Activated naive CD4-positive, alpha-beta T cell treated with anti-CD3 and anti-CD28 coated beads for 36 hours (primary cell): ENCODE measurements at regions not wholly inside any gene's neighbourhood (a gene's known extent, or its start where the extent isn't known, plus 50 kb on each side); places are given as distances from the start of the nearest gene placed in this dataset.

ENCODE experiments used
- CTCF ChIA-PET: fragments of 350-600 bp; sonication (Branson Sonifier 250); formaldehyde crosslinking; loops from one replicate; lab custom pipeline; 2021; ENCODE audit warnings: antibody characterized with exemption; lab: Charles Lee
- DNase-seq: peaks from one replicate; pipeline ENCODE4 v3.0.0-alpha.2; 2020
- H3K27ac Mint-ChIP-seq: one replicate; pipeline ENCODE4 v1.8.0; 2021; ENCODE audit warnings: mild to moderate bottlenecking, mixed read lengths
- H3K27me3 Mint-ChIP-seq: one replicate; pipeline ENCODE4 v1.8.0; 2021; ENCODE audit warnings: low read depth, mixed read lengths
- H3K36me3 Mint-ChIP-seq: one replicate; pipeline ENCODE4 v1.8.0; 2021; ENCODE audit warnings: low read depth, mixed read lengths
- H3K4me1 Mint-ChIP-seq: one replicate; pipeline ENCODE4 v1.8.0; 2021; ENCODE audit warnings: low read depth, mixed read lengths
- H3K4me3 Mint-ChIP-seq: one replicate; pipeline ENCODE4 v1.8.0; 2021; ENCODE audit warnings: mild to moderate bottlenecking, moderate library complexity, mixed read lengths
- H3K9me3 Mint-ChIP-seq: one replicate; pipeline ENCODE4 v1.8.0; 2021; ENCODE audit warnings: mixed read lengths
- intact Hi-C: fragments of 100-400 bp; cut with micrococcal nuclease; formaldehyde crosslinking; loops from one replicate; pipeline ENCODE4 v1.15.1; 2023

DNA sequence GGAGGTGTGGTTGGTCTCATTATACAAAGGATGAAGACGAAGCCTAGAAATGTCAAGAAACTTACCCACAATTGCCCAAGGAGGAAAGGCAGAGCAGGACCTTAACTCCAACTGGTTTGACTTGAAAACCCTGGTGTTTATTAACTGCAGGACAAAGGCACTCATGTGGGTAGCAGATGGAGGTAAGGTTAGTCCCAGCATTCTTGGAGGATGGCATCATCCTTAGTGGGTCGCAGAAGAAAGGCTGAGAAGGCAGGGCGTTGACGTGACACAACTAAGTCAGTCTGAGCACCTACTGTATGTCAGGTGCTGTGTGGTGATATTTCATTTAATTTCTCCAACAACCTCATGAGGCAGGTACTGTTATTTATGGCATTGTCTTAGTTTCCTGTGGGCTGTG, 101.3 kb downstream of the HAPSTR1 start:
- CTCF ChIA-PET: no interaction called here
- H3K27me3 Mint-ChIP-seq: peaks cover 3% of the 10 kb centered on the region

DNA sequence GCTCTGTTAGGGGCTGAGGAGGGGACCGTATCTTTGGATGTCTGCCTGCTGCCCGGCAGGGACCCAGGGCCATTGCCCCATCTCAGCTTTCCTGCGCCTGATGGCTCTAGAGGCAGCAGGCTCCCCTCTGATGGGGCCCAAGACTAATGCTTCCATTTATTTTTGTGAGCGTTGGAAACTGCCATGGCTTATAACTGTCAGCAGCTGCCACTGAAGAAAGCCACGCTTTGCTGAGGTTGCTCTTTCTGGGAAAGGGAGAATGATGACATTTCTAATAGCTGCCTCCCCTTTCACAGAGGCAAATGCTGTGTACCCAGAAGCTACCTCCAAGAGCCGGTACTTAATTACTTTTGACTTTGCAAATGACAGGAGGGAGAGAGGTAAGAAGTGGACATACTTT, 103.8 kb downstream of the HAPSTR1 start:
- intact Hi-C loops: no loop called here

More for the DNA sequence above, 101.3 kb downstream of the HAPSTR1 start:
- Mint-ChIP-seq H3K9me3 (no peaks in the 10 kb centered on the region), H3K27ac (no peak overlapping the region), H3K36me3 (no peaks in the 10 kb centered on the region), H3K4me3 (no peak overlapping the region), H3K4me1 (no peaks in the 10 kb centered on the region)
- intact Hi-C loops: no loop called here
- DNase-seq: no peak

DNA sequence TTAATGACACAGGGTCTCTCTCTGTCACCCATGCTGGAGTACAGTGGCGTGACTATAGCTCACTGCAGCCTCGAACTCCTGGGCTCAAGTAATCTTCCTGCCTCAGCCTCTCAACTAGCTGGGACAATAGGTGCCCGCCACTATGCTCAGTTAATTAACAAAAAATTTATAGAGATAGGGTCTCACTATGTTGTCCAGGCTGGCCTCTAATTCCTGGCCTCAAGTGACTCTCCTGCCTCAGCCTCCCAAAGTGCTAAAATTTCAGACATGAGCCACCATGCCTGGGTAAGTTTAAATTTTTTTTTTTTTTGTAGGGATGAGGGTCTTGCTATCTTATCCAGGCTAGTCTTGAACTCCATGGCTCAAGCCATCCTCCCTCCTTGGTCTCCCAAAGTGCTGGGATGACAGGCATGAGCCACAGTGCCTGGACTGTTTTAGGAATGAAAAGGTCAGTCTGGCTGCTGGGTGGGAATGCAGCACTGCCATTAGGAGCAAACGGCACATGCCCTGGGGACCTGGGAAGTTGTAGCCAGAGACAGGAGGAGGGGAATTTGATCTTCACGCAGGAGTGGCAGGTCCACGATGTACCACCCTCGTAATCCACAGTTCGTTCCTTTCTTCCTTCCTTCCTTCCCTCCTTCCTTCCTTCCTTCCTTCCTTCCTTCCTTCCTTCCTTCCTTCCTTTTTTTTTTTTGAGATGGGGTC, 106.7 kb downstream of the HAPSTR1 start:
- H3K9me3 Mint-ChIP-seq: no peaks in the 10 kb centered on the region
- peaks cover 17% of the 10 kb centered on the region for H3K27me3 Mint-ChIP-seq
- no peak for DNase-seq
- no peaks in the 10 kb centered on the region for H3K36me3 Mint-ChIP-seq
- H3K4me1 Mint-ChIP-seq: no peaks in the 10 kb centered on the region
- intact Hi-C loops: no loop called here
- CTCF ChIA-PET: interaction anchor here (0.7 kb wide), 1 partner anchor 59 kb away, joined by 3 read pairs; no protein-coding TSS in a partner anchor
- no peak overlapping the region for H3K4me3 Mint-ChIP-seq
- no peak overlapping the region for H3K27ac Mint-ChIP-seq

More for the DNA sequence above, 103.8 kb downstream of the HAPSTR1 start:
- Mint-ChIP-seq H3K4me3 (no peak overlapping the region), H3K36me3 (no peaks in the 10 kb centered on the region), H3K27ac (no peak overlapping the region), H3K4me1 (no peaks in the 10 kb centered on the region), H3K27me3 (peaks cover 9% of the 10 kb centered on the region), H3K9me3 (no peaks in the 10 kb centered on the region)
- no peak for DNase-seq
- CTCF ChIA-PET: no interaction called here

DNA sequence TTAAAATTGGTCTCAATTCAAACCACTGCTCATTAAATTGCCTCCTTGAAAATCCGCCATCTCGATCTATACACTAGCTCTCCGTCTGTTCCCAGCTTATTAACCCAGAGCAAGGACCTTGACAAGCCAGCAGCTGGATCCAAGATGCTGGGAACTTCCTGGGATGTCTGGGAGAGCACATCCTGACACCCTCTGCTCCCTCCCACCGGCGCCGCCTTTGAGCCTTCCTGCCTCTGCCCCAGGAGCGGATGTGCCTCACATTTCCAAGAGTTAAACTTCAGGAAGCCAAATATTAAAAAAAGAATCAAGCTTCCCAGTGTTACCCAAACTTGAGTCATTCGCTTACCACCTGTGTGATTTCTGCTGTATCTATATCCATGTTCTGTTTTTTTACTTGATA, 107.9 kb downstream of the HAPSTR1 start:
- H3K9me3 Mint-ChIP-seq: no peaks in the 10 kb centered on the region
- DNase-seq: no peak

DNA sequence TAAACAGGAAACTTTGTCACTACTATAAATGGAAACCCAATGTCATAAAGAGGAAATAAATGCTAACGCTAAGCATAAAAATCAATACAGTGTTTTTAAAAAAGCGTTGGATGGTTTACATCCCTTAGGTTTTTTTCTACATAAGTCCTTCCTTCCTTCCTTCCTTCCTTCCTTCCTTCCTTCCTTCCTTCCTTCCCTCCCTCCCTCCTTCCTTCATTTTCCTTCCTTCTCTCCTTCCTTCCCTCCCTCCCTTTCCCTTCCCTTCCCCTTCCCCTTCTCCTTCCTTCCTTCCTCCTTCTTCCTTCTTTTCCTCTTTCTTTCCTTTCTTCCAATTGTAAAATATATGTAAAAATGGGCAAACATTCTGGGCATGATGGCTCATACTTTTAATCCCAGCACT, 108.3 kb downstream of the HAPSTR1 start:
- no peak overlapping the region for H3K27ac Mint-ChIP-seq
- H3K36me3 Mint-ChIP-seq: no peaks in the 10 kb centered on the region
- DNase-seq: no peak
- H3K4me1 Mint-ChIP-seq: no peaks in the 10 kb centered on the region
- intact Hi-C loops: no loop called here
- CTCF ChIA-PET: no interaction called here
- H3K4me3 Mint-ChIP-seq: no peak overlapping the region
- H3K27me3 Mint-ChIP-seq: peaks cover 20% of the 10 kb centered on the region
- no peaks in the 10 kb centered on the region for H3K9me3 Mint-ChIP-seq

More for the DNA sequence above, 107.9 kb downstream of the HAPSTR1 start:
- no peak overlapping the region for H3K4me3 Mint-ChIP-seq
- no peaks in the 10 kb centered on the region for H3K4me1 Mint-ChIP-seq
- CTCF ChIA-PET: no interaction called here
- no peaks in the 10 kb centered on the region for H3K36me3 Mint-ChIP-seq
- no peak overlapping the region for H3K27ac Mint-ChIP-seq
- intact Hi-C loops: no loop called here
- peaks cover 20% of the 10 kb centered on the region for H3K27me3 Mint-ChIP-seq

DNA sequence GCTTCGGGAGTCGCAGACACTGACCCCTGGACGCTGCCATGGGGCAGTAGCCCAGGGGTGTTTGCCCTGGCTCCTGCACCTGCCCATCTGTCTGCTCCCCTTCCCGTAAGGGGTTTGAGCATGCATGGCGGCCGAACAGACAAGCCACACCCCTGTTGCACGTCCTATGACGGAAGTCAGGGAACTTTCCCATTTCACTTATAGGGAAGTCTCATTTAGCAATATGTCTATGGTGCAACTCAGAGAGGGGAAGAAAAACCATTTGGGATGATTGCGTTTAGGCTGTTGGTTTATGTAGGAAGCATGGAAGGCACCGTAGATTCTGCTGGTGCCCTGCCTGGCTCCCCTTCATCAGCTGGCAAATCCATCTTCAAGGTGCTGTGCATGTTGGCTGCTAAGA, 112.5 kb downstream of the HAPSTR1 start:
- H3K27me3 Mint-ChIP-seq: peaks cover 25% of the 10 kb centered on the region
- no peak overlapping the region for H3K27ac Mint-ChIP-seq
- DNase-seq: no peak
- no peak overlapping the region for H3K4me3 Mint-ChIP-seq
- intact Hi-C loops: no loop called here
- no peaks in the 10 kb centered on the region for H3K9me3 Mint-ChIP-seq
- no peaks in the 10 kb centered on the region for H3K36me3 Mint-ChIP-seq
- no peaks in the 10 kb centered on the region for H3K4me1 Mint-ChIP-seq
- CTCF ChIA-PET: no interaction called here

DNA sequence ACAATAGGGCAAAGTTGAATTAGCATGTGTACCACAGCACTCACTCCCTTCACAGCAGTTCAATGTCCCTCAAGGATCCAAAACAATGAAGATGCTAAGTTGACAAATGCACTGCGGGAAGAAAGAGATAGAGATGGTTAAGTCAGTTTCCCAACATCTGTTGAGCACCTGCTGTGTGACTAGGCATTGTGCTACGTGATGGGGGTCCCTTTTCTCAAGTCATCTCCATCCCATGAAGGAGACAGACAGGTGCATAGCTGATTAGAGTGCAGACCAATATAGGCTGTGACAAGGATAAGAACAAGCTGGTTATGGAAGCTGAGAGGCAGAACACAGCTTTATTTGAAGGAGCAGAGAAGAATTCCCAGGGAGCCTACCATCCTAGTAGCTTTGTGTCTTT, 114.2 kb downstream of the HAPSTR1 start:
- intact Hi-C loops: no loop called here

DNA sequence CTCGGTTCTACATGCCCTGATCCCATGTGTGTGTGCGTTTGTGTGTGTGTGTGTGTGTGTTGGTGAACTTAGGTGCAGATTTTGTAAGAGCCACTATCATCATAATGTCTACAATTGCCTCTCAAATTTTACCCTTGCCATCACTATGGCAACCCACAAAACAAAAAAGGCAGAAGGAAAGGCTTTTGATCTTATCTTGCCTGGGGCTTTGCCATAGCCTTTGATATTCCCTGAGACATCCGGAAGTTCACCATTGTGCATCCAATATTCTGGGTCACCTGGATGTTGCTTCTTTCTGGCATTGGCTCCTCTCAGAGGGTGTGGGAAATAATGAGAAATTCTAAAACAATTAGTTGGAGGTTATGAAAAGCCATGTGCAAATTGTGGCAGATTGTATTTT, 114.7 kb downstream of the HAPSTR1 start:
- intact Hi-C loops: no loop called here
- H3K36me3 Mint-ChIP-seq: no peaks in the 10 kb centered on the region
- H3K27me3 Mint-ChIP-seq: peaks cover 19% of the 10 kb centered on the region
- H3K4me3 Mint-ChIP-seq: no peak overlapping the region
- DNase-seq: no peak
- no peaks in the 10 kb centered on the region for H3K9me3 Mint-ChIP-seq
- CTCF ChIA-PET: interaction anchor here (0.6 kb wide), 2 partner anchors 95 to 220 kb away, joined by 3 read pairs; no protein-coding TSS in a partner anchor
- H3K27ac Mint-ChIP-seq: no peak overlapping the region
- no peaks in the 10 kb centered on the region for H3K4me1 Mint-ChIP-seq

More for the DNA sequence above, 114.2 kb downstream of the HAPSTR1 start:
- no peaks in the 10 kb centered on the region for H3K36me3 Mint-ChIP-seq
- H3K27me3 Mint-ChIP-seq: peaks cover 19% of the 10 kb centered on the region
- no peaks in the 10 kb centered on the region for H3K4me1 Mint-ChIP-seq
- H3K4me3 Mint-ChIP-seq: no peak overlapping the region
- no peak overlapping the region for H3K27ac Mint-ChIP-seq
- DNase-seq: no peak
- H3K9me3 Mint-ChIP-seq: no peaks in the 10 kb centered on the region
- CTCF ChIA-PET: interaction anchor here (0.6 kb wide), 2 partner anchors 96 to 220 kb away, joined by 3 read pairs; no protein-coding TSS in a partner anchor

DNA sequence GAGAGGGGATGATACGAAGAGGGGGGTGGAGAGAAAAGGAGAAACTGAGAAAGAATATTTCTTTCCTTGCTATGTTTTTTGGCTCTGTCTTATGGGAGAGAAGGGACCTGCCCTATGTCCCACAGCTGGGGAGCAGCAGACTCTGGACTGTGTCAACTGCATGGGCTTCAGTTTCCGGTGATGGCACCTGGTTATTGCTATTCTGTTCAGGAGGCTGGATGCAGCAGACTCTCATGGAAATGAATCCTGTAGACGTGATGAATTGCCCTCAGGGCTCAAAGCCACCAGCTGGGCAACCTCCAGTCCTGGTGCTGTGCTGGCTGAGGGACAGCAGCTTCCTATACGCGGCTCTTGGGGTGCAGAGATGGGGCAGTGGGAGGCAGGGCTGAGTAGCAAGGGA, 121.2 kb downstream of the HAPSTR1 start:
- Mint-ChIP-seq H3K9me3 (no peaks in the 10 kb centered on the region), H3K4me3 (no peak overlapping the region), H3K27ac (no peak overlapping the region), H3K4me1 (no peaks in the 10 kb centered on the region), H3K27me3 (peaks cover 6% of the 10 kb centered on the region), H3K36me3 (no peaks in the 10 kb centered on the region)
- CTCF ChIA-PET: no interaction called here
- intact Hi-C loops: no loop called here
- no peak for DNase-seq

DNA sequence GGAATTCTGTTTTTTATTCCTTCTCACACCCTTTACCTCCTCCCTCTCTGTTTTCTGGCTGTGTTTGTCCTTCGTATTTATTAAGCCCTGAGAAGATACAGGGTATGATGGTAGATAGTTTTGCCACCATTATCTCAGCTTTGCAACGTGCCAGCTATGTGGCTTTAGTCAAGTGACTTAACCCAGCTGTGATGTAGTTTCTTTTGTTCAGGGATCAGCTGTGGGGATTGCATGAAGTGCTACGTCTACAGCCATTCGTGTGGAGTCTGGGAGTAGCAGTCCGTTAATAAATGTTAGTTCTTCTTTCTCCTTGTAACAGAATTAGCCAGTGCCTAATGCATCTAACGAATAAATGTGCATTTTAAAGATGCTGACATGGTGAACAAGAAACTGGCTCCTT, 128.4 kb downstream of the HAPSTR1 start:
- Mint-ChIP-seq H3K4me1 (no peaks in the 10 kb centered on the region), H3K9me3 (no peaks in the 10 kb centered on the region), H3K36me3 (no peaks in the 10 kb centered on the region), H3K27me3 (no peaks in the 10 kb centered on the region), H3K4me3 (no peak overlapping the region), H3K27ac (no peak overlapping the region)
- DNase-seq: no peak
- CTCF ChIA-PET: interaction anchor here (0.6 kb wide), 1 partner anchor 153 kb away, joined by 3 read pairs; no protein-coding TSS in a partner anchor
- intact Hi-C loops: no loop called here

DNA sequence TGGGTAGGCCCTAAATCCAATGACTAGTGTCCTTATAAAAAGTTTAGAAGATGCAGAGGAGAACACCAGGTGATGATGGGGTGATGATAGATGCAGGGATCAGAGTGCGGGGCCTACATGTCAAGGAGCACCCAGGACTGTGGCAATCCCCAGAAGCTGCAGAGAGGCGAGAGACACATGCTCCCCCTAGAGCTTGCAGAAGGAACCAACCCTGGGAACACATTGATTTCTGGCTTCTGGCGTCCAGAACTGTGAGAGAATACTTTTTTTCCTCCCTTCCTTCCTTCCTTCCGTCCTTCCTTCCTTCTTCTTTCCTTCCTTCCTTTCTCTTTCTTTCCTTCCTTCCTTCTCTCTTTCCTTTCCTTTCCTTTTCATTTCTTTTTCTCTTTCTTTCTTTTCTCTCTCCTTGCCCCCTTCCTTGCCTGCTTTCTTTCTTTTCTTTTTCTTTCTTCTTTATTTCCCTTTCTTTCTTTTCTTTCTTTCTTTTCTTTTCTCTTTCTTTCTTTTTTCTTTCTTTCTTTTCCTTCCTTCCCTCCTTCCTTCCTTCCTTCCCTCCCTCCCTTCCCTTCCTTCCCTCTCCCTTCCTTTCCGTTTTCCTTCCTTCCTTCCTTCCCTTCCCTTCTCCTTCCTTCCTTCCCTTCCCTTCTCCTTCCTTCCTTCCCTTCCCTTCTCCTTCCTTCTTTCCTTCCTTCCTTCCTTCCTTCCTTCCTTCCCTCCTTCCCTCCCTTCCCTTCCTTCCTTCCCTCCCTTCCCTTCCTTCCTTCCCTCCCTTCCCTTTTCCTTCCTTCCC, 134.3 kb downstream of the HAPSTR1 start:
- CTCF ChIA-PET: no interaction called here
- Mint-ChIP-seq H3K36me3 (no peaks in the 10 kb centered on the region), H3K9me3 (no peaks in the 10 kb centered on the region), H3K27me3 (peaks cover 11% of the 10 kb centered on the region), H3K4me3 (no peak overlapping the region), H3K27ac (no peak overlapping the region), H3K4me1 (no peaks in the 10 kb centered on the region)
- intact Hi-C loops: no loop called here
- DNase-seq: peak; percentile 13

DNA sequence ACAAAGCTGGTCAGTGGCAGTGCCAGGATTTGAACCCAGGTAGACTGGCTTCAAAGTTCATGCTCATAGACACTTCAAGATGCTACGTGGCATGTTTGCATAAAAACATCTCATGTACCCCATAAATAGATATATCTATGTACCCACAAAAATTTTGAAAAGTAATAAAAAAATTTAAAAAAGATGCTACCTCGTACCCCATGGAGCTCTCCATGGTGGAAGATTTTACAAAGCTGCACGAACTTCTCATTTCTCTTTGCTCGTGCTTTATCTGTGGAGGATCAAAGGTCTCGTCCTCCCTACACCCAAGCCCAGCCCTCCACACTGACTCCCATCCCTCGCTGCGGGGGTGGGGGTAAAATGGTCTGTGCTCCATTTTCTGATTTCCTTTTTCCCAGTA, 135.5 kb downstream of the HAPSTR1 start:
- no peak for DNase-seq
- intact Hi-C loops: no loop called here
- H3K9me3 Mint-ChIP-seq: no peaks in the 10 kb centered on the region
- no peak overlapping the region for H3K4me3 Mint-ChIP-seq
- no peak overlapping the region for H3K27ac Mint-ChIP-seq
- no peaks in the 10 kb centered on the region for H3K36me3 Mint-ChIP-seq
- H3K4me1 Mint-ChIP-seq: no peaks in the 10 kb centered on the region
- CTCF ChIA-PET: no interaction called here
- peaks cover 11% of the 10 kb centered on the region for H3K27me3 Mint-ChIP-seq

DNA sequence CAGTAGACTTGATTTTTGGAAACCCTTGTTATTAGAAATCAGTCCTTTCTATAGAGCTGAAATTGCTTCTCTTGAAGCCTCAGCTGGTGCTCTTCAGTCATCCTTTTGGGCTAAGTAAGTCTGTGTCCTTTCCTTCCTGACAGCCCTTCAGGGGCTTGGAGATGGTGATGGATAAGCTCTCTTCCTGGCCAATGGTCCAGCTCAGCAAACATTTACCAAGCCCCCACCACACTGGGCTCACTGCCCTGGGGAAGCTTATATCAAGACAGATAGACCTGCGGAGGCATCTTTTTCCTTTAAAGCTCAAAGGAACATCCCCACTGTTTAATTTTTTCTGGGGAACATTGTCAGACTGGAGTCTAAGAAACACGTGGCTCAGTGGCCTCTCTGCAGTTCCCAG, 139.6 kb downstream of the HAPSTR1 start:
- H3K36me3 Mint-ChIP-seq: no peaks in the 10 kb centered on the region
- H3K27ac Mint-ChIP-seq: no peak overlapping the region

More for the DNA sequence above, 139.6 kb downstream of the HAPSTR1 start:
- DNase-seq: no peak
- CTCF ChIA-PET: no interaction called here
- Mint-ChIP-seq H3K27me3 (peaks cover 11% of the 10 kb centered on the region), H3K4me3 (no peak overlapping the region), H3K9me3 (no peaks in the 10 kb centered on the region), H3K4me1 (no peaks in the 10 kb centered on the region)
- intact Hi-C loops: no loop called here
